GM21825 (cell line): ENCODE measurements at regions not wholly inside any gene's neighbourhood (a gene's known extent, or its start where the extent isn't known, plus 50 kb on each side); places are given as distances from the start of the nearest gene placed in this dataset.

Experiments used
- ATAC-seq: cut with Tn5 transposase; IDR thresholded peaks from one replicate; pipeline ENCODE4 v1.9.1; 2021; ENCODE audit warnings: mild to moderate bottlenecking, moderate library complexity; ENCODE audit not compliant: unreplicated experiment

- no peak for ATAC-seq
Observed at GRCh38 chr1:57839067-57839466, 415.2 kb upstream of the DAB1 start.

GRCh38 chr1:57835620-57836019 is 411.8 kb upstream of the DAB1 start:
- ATAC-seq, result no peak

DNA sequence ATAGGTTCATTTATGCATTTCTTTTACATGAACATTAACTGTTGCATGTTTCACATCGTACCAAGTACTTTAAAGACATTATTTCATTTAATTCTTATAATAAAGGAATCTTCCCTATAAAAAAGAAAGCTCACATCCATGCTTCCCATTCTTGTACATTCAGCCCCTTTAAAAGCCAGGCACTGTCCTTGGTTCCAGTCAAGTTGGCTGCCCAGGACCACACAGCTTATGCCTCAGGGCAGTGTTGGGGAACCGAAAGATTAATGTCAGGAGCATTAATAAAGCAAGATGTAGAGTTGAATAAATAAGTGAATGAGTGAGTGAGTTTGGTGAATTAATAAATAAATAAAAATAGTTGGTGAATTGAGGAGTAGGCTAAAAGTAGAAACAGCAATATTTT is 409.4 kb upstream of the DAB1 start:
- no peak for ATAC-seq

GRCh38 chr1:57832612-57833011 is 408.8 kb upstream of the DAB1 start:
- ATAC-seq, result no peak

DNA sequence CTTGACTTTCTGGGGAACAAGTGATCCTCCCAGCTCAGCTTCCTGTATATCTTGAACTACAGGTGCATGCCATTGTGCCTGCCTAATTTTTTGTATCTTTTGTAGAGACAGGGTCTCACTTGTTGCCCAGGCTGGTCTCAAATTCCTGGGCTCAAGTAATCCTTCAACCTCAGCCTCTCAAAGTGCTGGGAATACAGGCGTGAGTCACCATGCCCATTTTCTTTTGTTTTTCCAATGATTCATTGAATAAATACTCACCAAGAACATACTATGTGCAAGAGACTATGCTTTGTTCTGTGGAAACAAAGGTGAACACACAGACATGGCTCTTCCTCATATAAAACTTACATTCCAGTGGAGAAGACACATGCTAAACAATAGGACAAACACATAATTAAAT is 407.8 kb upstream of the DAB1 start:
- ATAC-seq, result no peak

- ATAC-seq, result no peak
Observed at GRCh38 chr1:57826535-57826934, 402.7 kb upstream of the DAB1 start.

- no peak for ATAC-seq
Observed at GRCh38 chr1:57824535-57824934, 400.7 kb upstream of the DAB1 start.

DNA sequence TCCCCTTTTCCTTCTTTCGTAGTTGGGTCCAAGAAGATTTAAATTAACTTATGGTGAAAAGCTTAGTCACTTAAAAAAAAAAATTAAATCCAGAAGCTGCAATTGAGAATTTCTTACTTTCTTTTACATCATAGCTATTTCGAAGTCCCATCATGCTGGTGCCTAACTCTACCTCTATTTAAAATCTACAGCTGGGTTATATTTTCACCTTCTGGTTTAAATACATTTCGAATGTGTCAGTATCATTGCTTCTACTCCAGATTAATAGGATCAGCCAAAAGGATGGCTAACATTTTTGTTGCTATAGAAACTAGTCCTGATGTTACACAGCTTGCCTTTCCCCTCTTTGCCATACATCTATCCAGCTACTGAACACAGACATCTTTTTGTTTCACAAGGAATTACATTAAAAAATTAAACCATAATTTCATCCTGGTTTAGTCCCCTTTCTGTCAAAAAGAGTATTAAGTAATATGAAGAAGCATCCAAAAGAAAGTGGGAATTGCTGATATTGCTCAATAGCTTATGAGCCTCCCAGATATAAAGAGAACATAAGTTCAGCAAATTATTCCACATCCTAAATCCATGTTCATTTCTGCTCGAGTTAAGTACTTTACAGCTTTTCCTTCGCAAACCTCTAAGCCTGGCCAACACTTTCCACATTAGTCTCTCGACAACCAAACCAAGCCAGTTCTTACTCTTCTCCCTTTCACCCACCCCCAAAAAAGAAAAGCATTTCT is 396.7 kb upstream of the DAB1 start:
- ATAC-seq, result no peak

- no peak for ATAC-seq
Observed at GRCh38 chr1:57819893-57820292, 396.0 kb upstream of the DAB1 start.

DNA sequence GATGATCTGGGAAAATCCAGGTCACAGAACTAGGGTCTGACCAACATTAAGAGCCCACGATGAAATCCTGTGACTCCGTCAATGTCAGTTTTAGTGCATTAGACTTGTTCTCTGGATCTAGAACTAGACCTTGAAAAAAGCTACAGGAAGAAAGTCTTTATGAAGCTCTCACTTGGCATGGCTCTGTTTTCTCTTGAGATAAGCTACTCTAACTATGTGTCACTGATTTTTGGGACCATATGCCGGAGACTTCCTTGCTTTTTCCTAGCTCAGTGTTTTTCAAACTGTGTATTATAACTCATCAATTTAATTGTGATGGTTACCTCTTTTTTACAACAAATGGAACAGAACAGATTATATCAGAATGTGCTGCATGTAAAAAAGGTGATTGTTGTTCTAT is 379.7 kb upstream of the DAB1 start:
- ATAC-seq, result no peak

DNA sequence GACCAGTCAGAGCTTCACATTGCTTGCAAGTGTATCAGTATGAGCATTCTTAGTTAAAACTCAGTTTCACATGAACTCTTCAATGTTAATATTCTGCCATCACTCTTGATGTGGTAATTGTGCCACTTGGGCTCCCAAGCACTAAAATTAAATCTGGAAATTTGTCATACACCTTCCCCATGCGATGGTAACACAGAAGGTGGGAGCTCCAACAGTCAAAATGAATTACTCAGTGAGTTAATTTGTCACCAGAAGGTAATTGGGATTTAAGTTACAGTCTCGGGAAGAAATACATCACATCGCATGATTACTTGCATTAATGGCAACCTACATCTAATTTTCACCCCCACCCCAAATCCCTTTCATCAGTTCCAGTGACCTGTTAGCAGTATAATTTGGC is 376.5 kb upstream of the DAB1 start:
- ATAC-seq, result no peak

DNA sequence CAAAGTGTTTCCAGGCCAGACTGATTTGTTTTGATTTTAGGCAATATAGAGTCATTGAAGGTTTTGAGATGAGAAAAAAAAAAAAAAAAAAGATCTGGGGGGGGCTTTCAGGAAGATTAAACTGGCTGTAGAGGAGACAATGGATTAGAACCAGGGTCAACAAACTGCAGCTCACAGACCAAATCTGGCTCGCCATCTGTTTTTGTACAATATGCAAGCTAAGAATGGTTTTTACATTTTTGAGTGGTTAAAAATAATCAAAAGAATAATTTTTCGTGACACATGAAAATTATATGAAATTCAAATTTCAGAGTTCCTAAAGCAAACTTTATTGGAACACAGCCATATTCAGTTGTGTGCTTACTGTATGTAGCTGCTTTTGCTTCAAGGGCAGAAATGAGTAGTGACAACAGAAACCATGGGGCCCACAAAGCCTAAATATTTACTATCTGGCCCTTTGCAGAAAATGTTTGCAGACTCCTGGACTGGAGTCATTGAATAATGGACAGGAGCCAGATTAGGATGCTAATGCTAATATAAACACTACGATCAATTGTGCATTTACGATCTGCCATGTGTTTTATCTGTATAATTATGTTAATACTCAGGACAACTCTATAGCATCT is 375.7 kb upstream of the DAB1 start:
- ATAC-seq, result no peak

DNA sequence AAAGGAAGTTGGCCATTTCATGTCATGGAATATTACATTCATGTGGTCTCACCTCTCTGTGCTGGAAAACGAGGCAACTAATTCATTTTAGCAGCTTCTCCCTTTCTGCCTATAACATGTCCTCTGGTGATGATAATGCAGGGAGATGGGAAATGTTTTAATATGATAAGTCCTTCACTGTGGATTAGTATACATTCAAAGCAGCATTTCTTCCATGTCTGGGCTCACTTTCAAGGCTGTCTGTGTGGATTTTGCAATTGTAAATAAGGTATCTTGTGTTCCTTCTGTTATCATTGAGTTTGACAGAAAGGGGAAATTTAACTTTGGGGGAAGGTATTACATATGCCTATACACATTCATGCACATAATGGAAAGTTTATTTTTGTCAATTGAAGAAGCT is 374.7 kb upstream of the DAB1 start:
- no peak for ATAC-seq

DNA sequence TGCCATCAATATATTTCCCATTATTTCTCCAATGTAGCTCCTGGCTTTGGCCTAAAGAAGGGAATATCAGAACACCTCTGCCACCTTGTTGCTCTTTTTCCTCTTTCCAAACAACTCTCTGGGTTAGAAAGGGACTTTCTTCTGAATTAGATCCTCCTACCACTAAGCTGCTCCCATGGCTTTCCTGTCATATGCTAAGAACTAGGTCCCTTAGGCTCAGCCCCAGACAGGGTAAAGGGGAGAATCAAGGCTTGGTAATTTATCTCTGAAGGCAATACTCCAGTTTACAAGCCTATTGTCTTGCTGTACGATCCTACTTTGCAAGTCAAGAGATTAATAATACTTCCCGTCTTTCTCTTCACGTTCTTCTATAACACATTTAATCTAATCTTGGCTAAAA is 373.2 kb upstream of the DAB1 start:
- ATAC-seq, result no peak

- no peak for ATAC-seq
Observed at GRCh38 chr1:57796616-57797015, 372.8 kb upstream of the DAB1 start.

DNA sequence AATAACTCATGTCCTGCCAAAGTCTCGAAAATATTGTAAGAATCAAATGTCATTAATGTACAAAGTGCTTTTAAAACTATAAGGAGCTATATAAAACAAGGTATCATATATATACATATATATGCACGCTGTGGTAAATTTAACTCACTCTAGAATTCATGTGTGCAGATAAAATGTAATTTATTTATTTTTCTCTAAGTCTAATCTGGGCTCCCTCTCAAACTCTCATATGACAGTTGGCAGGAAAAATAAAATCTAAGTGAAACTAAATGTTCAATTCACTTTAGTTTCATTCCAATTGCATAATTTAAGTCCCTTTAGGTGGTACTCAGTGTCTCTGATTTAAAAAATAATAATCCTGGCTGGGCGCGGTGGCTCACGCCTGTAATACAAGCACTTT is 372.0 kb upstream of the DAB1 start:
- no peak for ATAC-seq

- no peak for ATAC-seq
Observed at GRCh38 chr1:57794078-57794477, 370.2 kb upstream of the DAB1 start.

DNA sequence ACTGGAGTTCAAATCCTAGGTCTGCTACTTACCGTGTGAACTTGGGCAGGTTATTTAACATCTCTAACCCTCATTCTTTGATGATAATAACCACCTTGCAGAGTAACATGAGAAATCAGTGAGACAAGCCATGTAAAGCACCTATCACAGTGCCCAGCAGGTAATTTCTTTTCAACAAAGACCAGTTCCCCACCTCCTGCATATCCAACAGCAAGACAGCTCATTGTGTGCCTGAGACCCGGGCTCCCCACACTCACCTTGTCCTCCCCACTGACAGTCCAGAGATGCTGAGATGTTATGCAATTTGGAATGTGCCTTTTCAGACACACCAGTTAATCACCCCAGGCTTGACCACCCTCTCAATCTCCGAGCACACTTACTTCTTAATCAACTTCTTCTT is 367.6 kb upstream of the DAB1 start:
- no peak for ATAC-seq

GRCh38 chr1:57789936-57790335 is 366.1 kb upstream of the DAB1 start:
- ATAC-seq, result no peak

DNA sequence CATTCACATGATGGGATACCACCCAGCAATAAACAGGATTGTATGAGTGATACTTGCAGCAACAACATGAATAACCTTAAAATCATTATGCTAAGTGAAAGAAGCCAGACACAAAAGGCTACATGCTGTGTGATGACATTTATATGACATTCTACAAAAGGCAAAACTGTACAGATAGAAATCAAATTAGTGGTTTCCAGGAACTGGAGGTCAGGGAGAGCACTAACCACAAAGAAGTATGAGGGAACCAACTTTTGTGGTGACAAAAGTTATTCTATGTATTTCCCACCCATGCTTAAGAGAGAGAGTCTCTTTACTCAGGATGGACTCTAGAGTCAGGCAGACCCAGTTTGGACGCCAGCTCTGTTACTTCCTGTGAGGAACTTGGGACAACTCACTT is 364.5 kb upstream of the DAB1 start:
- no peak for ATAC-seq

GRCh38 chr1:57784356-57784755 is 360.5 kb upstream of the DAB1 start:
- no peak for ATAC-seq

GRCh38 chr1:57782357-57782756 is 358.5 kb upstream of the DAB1 start:
- ATAC-seq, result no peak
